ENCODE measurements at regions not wholly inside any gene's neighbourhood (a gene's known extent, or its start where the extent isn't known, plus 50 kb on each side); places are given as distances from the start of the nearest gene placed in this dataset.

DNA sequence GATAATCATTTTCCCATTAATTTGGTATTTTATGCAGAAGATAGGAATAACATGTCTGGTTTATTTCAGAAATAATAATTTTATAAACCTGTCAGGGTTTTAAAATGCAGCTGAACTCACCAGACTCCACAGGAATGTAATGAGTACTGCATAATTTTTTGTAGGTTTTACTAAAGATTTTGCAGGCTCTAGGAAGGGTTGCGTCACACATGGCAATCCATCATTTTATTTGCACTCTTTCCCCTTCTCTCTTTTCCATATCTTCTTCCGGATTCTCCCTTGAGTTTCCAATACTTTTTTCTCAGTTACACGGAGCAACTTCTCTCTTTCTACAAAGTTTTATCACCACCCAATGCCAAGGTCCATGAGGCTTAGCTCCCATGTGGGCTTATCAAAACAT is 234.7 kb downstream of the NFKBIZ start:
- no peak for DNase-seq (ENCODE audit: low spot score)

DNA sequence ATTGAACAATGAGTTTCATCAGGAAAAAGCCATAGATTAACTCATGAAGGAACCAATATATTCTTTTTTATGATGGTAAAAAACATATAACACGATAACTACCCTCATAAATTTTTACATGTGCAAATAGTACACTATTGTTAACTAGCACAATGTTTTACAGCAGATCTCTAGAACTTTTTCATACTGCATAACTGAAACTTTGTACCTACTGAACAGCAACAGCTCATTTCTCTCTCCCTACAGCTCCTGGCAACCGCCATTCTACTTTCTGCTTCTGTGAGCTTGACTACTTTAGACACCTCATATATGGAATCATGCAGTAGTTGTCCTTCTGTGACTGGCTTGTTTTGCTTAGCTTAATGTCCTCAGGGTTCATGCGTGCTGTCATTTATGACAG is 235.4 kb downstream of the NFKBIZ start:
- no peak for DNase-seq (ENCODE audit: low spot score)

DNA sequence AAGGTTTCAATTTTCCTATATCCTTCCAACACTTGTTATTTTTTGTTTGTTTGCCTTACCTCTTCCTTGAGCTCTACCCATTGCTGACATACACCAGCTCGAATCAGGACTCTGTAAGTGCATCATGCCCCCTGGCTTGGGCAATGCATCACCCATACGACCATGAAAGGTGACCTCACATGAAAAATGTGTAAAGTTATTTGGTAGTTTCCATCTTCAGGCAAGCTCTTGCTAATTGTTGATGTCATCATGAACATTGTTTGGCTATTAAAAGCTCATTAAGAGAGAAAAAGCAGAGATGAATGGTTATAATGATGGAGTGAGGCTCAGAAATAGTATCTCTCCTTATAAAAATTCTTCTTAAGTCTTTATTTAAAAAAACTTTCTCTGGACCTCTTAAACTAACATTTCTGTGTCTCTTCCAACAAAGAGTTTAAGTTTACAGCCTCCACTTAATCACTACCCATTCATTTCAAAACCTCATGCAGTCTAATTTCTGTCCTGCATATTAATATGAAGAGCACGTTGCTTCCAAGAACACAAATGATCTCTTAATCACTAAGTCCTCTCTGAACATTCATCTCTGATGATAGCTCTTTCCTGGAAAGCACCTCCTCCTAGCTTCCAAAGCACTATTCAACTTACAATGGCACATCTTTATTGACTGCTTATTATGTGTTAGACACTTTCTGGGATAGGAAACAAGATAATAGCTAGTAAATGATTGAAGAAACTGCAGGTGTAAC is 236.3 kb downstream of the NFKBIZ start:
- DNase-seq (ENCODE audit: low spot score), result no peak

DNA sequence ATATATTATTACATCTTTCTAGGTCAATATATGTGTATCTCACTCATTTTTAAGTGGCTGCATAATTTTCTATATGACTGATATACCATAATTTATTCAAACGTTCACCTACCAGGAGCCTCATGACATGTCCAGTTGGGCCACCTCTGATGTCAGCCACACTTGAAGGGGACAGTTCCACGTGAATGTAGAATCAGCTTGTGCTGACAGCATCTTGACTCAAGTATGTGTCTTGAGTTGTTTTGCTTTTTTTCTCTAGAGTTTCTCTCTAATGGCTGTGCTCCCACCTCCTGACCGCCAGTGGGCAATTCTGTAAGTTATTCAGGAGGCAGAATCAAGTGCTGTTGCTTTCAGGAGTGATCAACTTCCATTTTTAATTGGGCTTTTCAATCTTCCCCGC is 237.9 kb downstream of the NFKBIZ start:
- DNase-seq (ENCODE audit: low spot score), result no peak

DNA sequence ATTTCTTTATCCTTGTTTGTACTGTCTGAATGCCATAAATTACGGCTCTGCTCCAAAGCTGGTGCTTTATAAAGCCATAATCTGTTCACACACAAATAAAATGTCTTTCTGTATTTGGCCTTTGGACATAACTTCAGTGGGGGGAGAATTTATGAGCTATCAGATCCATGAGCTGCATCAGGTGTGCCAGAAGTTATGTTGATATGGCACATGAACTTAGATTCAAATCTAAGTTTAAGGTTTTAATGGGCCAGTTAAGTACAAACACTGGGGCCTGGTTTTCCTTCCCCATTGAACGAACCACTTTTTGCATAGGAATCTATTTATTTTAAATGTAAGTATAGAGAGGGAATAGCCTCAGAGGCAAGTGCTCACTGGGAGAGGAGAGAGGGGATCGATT is 239.9 kb downstream of the NFKBIZ start:
- no peak for DNase-seq (ENCODE audit: low spot score)

DNA sequence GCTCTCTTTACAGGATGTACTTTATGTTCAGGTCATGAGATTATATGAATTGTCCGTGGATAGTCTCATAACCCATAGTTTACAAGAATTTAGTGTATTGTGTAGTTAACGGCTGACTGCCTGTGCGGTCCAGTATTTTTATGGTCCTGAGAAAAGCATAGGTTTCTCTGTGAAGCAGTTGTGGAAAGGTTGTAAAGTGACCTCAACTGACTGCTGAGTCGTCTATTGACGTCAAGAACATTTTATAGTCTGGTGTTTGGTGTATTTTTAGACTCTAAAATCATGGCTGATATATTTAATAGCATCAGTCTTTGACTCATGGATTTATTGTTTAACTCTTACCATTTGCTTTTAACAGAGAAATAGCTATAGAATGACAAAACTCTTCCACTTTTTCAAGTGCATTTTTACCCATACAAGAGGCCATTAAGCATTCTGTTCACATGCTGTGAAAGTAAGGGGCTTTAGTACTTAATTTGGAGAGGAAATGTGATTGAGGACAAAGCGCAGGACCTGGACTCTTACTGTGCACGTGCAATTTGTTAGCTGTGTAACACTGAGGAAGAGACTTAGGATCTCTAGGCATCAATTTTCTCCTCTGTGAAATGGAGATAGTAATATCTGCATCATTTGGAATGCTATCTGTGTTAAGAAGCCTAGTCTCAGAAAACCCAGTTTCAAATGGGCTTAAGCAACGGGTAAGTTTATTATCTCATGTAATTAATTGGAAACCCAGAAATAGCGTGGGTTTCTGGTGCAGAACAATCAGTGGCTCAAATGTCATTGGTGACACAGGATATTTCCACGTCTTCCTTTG is 240.8 kb downstream of the NFKBIZ start:
- DNase-seq (ENCODE audit: low spot score), result no peak

DNA sequence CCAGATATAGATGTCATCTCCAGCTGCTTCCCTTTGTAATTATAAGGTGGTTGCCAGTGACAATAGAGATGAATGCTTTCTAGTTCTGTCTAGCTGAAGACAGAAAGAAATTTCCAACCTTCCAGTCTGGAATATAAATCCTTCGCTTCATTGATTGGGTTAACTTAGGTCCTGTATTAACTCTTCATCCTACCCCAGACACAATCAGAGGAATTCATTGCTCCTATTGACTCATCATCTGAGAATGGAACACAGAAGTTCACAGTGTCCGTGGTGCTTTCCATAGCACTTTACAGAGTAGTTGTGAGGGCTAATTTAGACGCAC is 241.4 kb downstream of the NFKBIZ start:
- no peak for DNase-seq (ENCODE audit: low spot score)

DNA sequence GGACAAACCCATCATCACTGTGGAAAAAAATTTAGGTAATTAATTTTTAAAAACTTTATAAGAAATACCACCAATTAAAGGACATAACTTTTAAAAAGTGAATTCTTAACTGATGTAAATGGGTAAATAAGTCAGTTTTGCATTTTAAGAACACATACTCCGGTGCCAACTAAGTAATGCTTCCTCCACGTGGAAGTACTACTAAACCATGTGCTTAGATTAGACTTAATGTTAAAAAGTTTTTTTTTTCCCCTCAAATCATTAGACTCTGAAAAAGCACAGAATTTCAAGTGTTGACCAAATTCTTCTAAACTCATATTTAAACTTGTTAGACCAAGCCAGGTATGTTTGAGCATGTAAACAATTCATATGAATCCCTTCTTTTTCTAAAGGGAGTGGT is 242.0 kb downstream of the NFKBIZ start:
- DNase-seq (ENCODE audit: low spot score), result no peak

DNA sequence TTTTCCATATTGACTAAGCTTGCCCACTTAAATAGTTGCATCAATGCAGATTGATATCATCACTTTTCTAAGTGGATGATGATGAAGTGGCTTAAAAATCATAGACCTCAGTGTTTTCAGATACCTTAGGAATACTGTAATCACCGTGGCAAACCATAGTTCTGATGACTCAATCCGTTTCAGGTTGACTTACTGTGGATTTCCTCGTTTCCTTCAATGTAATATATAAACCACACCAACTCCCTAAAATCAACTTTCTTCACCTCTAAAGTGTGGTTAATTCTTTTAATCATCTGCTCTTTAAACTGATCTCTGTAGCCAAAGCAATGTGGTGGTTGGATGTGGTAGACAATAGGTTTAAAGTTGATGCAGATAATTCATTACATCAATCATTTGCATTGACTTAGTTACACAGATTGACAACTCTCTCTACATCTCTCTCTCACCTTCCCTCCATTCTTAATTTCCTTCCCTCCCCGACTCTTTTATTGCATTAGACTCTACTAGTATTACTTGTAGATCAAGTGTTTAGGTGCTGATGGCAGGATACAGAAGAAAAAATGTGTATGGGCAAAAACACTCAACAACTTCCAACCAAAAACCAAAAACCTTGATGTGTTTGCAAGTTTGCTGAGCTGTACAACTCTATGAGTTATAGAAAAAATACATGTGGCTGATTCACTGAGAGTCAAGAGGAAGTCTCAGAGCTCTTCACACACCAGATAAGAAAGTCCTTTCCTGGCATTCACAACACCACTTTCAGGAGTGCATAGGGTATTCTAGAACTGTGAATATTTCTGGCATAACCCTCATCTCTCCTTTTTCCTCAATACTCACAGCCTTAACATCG is 243.5 kb downstream of the NFKBIZ start:
- DNase-seq (ENCODE audit: low spot score), result no peak

DNA sequence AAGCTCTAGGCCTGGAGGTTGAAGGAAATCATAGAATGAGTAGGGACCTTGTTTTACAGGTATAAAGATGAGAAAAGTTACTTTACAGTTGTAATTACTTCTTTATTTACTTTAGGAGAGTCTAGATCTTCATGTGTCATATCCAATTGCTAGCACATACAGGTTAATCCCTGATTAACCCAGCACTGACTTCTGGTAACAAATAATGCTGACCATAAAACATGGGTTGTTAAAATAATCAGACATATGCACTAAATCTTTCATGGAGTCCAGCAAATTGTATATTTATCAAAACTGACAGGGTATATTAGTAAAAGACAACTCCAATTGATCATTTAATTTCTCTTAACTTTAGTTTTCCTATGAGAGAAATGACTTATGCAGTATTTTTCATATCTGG is 245.2 kb downstream of the NFKBIZ start:
- DNase-seq (ENCODE audit: low spot score), result no peak

DNA sequence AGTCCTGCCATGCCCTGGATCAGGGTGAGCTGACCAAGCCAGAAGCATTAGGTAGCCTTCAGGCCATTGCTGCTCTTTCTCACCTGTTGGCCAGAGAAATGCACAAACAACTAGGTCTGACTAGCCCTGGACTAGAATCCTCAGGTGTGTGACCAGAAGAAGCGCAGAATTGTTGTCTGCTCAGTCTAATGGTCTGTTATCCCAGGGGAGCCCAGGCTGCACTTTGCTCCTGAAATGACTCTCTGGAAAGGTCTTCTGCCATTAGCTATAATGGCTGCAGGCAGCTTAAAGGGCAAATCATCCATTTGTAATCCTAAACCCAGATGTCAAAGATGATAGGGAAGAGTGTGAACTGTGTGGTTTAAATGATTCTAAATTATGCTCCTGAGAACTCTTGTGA is 246.1 kb downstream of the NFKBIZ start:
- DNase-seq (ENCODE audit: low spot score), result no peak

DNA sequence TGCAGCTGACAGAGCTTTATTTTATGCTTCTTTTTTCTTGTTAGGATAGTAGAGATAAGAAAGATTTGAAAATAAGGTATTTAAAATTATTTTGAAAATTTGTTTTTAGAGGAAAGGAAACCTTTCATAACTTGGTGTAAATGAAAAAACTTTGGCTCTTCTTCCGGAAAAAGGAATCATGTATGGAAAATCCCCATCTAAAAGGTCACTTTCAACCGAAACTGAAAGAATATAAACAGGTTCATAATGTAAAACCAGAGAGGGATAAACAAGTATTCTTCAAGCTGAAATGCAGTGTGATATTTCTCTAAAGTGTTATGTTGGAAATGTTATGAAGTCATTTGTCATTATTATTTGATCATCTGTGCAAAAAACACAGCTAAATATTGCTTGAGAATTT is 246.8 kb downstream of the NFKBIZ start:
- no peak for DNase-seq (ENCODE audit: low spot score)

DNA sequence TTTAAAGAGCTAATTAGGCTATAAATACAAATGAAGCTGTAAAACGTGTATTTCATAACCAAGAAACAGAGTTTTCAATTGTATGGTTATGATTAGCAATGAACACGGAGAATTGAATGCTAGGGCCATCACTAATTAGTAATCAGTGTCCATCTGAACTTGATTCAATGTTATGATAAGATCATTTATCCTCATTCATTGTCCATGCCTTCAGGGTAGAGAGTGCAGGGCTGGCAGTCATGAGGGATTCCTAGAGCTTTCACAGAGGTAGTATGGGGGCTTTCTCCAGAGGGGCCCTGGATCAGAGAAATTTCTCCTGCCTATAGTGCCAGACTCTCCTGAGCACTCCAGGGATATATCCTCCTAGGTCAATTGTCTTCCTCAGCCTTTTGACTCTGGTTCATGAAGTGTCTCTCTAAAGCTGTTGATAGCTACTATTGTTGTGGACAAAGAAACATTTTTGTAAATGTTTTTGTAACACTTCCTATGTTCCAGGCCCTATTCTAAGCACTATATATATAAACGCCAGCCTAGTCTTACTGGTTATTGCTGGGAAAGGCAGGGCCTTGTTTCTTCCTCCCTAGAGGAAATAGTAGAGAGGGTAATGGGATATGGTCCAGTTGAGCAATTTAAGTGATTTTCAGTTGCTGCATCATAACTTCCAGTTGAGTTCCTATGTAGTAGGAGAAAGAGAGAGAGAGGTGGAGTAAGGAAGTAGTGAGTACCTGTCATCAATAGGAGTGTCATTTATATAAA is 249.0 kb downstream of the NFKBIZ start:
- DNase-seq (ENCODE audit: low spot score), result no peak

DNA sequence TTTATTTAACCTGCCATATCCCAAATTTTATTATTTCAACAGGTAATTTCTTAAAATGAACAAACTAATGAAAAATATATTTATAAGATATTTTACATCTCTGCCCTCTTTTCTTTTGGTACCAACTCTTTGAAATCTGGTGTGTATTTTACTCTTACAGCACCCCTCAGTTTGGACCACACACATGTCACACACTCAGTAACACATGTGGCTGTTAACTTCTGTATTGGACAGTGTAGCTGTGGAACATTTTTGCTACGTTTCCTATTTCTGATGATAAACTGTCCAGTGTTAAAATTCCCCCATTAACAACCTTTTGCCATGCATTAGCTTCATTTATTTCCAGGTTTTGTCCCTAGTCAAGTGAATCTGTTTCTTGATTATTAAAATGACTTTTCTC is 250.6 kb downstream of the NFKBIZ start:
- DNase-seq (ENCODE audit: low spot score), result no peak

DNA sequence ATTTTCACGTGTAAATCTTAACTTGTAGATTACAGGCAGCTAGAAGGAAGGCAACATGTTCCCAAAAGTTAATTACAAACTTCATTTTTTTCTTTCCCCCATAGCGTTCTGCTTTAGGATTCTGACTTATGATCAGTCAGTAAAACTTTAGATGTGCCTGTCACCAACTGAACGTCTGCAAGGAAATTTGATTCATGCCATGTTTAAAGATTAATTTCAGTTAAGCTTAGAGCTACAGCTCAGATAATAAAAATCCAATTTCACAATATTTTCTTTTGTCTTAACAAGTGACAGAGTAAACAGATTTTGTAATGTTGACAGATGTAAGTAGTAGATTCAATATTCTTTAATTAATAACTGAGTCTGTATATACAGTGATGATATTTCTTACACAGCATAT is 253.1 kb downstream of the NFKBIZ start:
- DNase-seq (ENCODE audit: low spot score), result no peak

DNA sequence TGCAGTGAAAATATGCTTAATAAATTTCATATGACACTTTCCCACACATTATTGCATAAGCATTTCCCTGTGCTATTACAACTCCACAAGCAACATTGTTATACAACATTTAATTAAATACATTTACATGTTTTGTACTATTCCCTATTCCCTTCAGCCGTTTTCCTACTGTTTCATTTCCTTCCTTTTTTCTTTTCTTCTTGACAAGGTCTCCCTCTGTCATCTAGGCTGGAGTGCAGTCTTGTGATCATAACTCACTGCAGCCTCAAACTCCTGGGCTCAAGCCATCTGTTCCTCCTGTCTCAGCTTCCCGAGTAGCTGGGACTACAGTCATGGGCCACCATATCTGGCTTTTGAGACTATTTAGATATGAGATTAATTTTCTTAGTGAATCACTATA is 254.7 kb downstream of the NFKBIZ start:
- no peak for DNase-seq (ENCODE audit: low spot score)

DNA sequence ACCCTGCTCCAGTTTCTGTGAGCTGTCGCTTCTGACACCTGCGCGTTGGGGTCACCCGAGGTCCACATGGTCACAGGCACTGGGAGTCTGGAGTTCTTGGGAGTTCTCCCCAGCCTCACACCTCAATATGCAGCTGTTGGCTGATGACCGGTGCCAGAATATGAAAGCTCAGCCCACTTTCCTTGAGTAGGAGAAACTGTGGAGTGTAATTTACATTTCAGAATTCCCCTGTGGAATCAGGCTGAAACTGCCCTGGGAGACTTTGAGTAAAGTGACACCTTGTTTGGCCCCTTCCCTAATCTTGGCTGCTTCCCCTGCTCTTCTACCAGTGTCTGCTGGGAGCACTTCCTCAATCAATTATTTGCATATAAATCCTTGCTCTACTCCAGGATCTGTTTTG is 255.9 kb downstream of the NFKBIZ start:
- DNase-seq (ENCODE audit: low spot score), result no peak

DNA sequence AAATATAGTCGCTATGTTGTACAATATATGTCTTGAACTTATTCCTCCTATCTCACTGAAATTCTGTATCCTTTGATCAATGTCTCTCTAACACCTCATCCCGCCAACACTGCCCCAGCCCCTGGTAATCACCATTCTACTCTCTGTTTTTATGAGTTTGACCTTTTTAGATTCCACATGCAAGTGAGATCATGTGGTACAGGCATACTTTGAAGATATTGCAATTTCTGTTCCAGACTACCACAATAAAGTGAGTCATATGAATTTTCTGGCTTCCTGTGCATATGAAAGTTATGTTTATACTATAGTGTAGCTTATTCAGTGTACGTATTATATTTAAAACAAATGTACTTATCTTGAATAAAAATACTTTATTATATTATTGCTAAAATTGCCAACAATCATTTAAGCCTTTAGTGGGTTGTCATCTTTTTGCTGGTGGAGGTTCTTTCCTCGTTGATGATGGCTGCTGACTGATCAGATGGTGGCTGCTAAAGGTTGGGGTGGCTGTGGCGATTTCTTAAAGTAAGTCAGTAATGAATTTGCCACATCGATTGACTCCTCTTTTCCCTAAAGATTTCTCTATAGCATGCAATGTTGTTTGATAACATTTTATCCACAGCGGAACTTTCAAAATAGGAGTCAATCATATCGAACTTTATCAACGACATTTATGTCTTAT is 257.2 kb downstream of the NFKBIZ start:
- no peak for DNase-seq (ENCODE audit: low spot score)

DNA sequence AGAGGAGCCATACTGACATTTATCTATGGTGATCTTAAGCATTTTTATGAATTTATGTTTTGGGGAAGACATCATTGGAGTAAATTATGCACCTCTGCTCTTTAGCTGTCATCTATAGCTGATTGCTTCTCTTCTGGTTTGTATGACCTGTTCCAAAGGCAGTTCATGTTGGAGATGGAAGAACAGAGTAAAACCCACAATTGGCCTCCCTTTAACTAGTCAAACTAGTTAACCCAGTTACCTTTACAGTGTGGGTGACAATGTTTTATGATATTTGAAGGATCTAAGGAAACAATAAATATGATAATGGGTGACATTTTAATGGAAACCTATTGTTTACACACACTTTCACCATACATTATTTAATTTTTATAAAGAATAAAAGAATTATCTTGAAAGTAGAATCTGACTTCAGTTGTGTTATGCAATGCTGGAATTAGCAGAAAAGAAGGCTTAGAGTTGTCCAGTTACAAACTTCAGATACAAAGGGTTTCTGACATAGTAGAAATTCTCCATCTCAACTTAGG is 263.5 kb downstream of the NFKBIZ start:
- DNase-seq (ENCODE audit: low spot score), result no peak

DNA sequence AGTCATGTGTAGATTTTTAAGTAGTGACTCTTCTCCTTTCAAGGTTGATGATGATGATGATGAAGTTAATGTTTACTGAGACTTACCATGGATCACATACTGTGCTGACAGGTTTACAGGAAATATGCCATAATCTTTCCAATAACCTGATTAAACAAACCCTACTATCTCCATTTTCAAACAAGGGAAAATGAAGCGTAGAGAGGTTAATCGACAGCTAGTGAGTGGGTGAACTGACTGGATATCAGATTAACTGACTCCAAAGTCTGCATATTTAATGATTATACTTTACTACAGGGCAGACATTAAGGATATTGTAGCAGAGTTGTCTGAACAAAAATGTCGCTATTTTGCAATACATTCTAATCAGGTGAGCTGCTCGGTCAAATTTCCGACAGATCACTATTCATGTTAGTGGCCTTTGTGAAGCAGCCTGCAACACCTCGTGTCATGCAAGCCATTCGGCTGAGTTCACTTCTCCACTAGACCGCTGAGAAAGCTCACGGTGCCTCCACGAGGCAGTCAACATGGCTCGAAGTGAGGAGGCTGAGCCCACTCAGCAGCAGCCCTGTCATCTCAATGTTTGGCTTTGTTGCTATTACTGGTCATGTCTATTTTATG is 264.2 kb downstream of the NFKBIZ start:
- no peak for DNase-seq (ENCODE audit: low spot score)
